TTC549 (cell line): ENCODE measurements at regions not wholly inside any gene's neighbourhood (a gene's known extent, or its start where the extent isn't known, plus 50 kb on each side); places are given as distances from the start of the nearest gene placed in this dataset.
"Not testable (repeated sequence)": the region's sequence is repeated elsewhere in the genome, so short reads cannot be mapped to it uniquely, and the experiment has no call there.

Source experiments
- FAIRE-seq: peaks from 2 replicates; lab custom pipeline; 2012; peaks lifted over from hg19 to GRCh38; lab: Jason Lieb, UNC

DNA sequence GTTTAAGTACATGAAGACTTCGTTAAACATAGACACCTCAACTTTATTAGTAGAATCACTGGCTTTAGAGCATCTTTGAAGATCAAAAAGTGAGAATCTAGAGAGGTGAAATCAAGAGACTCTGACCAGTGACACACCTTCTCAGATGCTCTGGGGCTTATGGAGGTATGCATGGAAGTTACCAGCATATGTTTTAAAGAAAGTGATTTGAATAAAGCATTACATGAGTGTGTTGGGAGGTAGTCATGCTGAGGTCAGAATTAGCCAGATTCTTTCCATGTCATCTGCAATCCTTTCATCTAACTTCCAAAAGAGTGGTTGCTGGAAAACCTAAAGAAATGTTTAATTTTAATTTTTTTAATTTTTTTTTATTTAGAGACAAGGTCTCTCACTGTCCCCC, 658.0 kb upstream of the GOLIM4 start:
- FAIRE-seq: no peak

DNA sequence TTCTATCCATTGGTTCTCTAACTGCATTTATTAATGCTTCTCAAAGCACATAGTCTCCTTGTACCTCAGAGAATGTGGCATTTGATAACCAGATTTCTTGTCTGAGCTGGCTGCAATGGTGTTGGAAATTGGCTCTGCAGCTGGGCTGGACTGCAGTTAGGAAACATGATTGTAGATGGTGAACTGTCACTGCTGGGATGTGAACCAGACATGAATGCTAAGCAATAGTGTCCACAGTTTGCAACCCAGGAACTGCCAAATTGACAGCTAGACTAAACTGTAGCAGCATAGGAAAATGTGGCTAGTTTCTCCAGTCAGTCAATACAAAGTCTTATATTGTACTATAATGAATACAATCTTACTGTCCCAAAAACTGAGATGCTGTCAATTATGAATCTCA, 656.6 kb upstream of the GOLIM4 start:
- no peak for FAIRE-seq

- no peak for FAIRE-seq
Measured at GRCh38 chr3:168747697-168748096, 652.0 kb upstream of the GOLIM4 start.

GRCh38 chr3:168738527-168739325, 643.0 kb upstream of the GOLIM4 start:
- FAIRE-seq: no peak

DNA sequence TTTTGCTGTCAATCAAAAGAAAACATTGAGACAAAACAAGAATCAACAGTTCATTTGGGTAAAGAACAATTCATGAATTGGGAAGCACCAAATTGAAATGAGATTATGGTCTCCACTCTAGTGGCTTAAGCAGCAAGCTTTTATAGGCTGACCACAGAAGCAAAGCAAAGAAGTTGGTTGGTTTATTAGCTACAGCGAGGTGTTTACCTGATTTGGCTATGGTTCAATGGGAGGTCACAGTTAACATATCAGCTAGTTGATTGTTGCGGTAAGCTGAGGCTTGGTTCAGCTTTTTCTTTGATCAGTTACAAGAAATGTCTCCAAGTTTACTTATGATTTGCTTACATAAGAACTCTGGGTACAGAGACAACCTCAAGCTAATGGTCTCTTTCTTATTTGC, 640.5 kb upstream of the GOLIM4 start:
- no peak for FAIRE-seq

GRCh38 chr3:168730073-168730472, 634.3 kb upstream of the GOLIM4 start:
- FAIRE-seq: no peak

GRCh38 chr3:168722091-168722490, 626.4 kb upstream of the GOLIM4 start:
- FAIRE-seq: no peak

- FAIRE-seq: no peak
Measured at GRCh38 chr3:168714609-168715240, 619.0 kb upstream of the GOLIM4 start.

DNA sequence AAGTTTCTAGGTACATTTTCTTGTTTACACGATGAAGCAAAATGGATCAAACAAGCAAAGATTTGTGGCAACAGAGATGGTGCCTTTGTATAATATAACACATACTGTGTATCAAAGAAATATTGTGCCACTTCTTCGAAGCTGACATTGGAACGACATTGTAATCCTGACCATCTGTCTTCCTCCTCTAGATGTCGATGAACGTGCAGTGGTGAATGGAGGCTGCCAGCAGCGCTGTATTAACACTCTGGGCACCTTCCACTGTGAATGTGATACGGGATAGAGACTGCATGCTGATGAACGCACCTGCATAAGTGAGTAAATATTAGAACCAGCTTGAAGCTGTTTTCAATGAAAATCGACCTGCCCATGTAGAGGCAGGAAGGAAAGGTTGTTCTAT, 613.3 kb upstream of the GOLIM4 start:
- FAIRE-seq: no peak

DNA sequence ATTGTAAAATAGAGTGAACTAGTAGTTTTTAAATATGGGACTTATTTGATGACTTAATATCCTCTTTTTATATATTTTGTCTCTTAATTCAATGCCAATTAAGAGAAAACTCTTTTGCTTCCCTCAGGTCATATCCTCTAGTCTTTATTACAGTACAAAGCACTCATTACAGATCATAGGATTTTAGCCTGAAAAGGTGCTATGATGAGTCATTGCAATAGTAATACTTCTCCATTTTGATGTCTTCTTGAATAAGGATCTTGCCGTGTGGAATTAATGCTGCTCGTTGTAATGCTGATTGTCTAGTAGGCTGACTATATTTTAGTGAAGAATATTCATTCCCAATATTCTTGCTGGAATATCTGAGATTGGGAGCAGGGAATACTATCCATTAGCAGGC, 612.2 kb upstream of the GOLIM4 start:
- FAIRE-seq: no peak

DNA sequence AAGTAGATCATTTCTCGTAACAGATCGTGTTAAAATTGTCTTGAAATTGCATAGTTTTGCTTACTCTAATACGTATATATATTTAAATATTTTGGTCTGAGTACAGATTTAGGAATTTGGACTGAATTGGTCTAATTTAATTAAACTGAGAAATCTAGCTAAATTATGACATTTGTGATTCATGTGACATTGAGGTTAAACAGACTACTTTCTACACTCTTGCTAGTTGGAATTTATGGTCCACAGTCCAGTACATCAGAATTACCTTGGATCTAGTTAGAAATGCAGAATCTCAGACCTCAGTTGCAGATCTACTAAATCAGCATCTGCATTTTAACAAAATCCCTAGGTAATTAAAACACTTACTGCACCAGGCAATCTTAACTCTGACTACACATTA, 609.7 kb upstream of the GOLIM4 start:
- FAIRE-seq: no peak

- FAIRE-seq: no peak
Measured at GRCh38 chr3:168696051-168696450, 600.3 kb upstream of the GOLIM4 start.

GRCh38 chr3:168693870-168694269, 598.1 kb upstream of the GOLIM4 start:
- no peak for FAIRE-seq

DNA sequence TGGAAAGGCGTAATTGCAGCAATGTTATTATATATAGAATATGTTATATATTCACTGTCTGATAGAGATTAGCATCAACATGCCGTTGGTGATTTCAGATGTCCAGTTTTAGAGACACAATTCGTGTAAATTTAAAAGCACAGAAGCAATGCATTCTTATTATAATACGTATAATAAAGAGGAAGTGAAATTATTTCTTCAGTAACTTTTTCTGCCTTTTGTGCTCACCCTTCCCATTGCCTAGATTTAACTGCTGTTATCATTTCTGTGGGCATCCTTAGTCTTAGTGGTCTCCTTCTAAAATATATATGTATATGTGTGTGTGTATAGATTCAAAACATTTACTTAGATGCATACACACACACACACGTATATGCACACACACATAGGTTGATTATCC, 592.5 kb upstream of the GOLIM4 start:
- no peak for FAIRE-seq

- FAIRE-seq: no peak
Measured at GRCh38 chr3:168684519-168684918, 588.8 kb upstream of the GOLIM4 start.

DNA sequence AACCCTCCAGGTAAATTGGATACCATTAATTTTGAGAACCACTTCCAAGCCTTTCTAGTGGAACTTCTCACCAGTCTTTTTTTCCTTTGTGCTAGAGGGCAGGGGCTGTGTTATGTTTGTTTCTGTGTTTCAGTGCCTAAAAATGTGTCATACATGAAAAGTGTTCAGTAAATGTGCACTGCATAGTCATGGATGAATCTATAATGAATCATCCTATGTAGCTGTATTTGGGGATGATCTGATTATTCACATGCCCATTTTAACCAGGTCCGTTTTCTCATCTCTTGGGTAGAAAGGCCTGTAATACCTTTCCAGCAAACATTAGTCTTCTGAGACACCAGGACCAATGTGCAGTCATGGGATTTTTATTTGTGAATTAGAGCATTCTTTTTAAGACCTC, 583.0 kb upstream of the GOLIM4 start:
- no peak for FAIRE-seq

DNA sequence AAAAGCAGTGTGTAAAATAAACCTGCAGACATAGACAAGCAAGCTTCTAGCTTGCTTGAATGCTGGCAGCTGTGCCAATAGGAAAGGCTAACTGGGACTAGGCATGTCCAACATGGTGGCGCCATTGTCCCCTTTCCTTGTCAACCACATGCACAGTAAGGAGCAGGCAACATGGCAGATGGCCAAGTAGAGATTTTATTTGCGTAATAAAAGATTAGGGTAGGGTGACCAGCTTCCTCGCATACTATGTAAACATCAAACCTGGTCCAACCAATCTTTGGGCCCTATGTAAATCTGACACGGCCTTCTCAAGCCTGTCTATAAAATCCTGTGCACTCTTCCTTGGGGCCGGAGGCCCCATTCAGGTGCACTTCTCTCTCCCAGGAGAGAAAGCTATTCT, 575.4 kb upstream of the GOLIM4 start:
- no peak for FAIRE-seq

DNA sequence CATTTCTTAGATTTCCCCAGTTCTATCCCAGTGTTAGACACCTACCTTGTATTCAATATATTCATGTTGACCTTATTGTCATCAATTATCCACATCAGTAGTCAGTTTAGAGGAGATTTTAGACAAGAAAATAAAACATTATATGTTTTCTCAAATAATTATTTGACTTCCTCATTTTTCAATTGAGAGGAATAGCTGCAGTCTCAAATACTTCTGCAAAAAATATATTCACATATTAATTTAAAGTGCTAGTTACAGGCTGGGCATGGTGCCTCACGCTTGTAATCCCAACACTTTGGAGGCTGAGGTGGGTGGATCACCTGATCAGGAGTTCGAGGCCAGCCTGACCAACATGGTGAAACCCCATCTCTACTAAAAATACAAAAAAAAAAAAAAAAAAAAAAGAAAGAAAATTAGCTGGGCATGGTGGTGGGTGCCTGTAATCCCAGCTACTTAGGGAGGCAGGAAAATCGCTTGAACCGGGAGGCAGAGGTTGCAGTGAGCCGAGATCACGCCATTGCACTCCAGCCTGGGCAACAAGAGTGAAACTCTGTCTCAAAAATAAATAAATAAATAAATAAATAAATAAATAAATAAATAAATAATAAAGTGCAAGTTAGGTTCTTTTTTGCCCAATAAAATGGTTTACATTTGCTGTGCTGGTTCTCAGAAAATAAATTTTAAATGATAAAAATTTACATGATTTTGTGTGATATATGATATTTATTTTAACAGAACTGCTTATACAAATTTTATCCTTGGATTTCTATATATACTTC, 565.3 kb upstream of the GOLIM4 start:
- not testable (repeated sequence) for FAIRE-seq

- FAIRE-seq: no peak
Measured at GRCh38 chr3:168659015-168659414, 563.3 kb upstream of the GOLIM4 start.

GRCh38 chr3:168655611-168656010, 559.9 kb upstream of the GOLIM4 start:
- no peak for FAIRE-seq

GRCh38 chr3:168654700-168655099, 559.0 kb upstream of the GOLIM4 start:
- FAIRE-seq: no peak

- no peak for FAIRE-seq
Measured at GRCh38 chr3:168653255-168653654, 557.5 kb upstream of the GOLIM4 start.

DNA sequence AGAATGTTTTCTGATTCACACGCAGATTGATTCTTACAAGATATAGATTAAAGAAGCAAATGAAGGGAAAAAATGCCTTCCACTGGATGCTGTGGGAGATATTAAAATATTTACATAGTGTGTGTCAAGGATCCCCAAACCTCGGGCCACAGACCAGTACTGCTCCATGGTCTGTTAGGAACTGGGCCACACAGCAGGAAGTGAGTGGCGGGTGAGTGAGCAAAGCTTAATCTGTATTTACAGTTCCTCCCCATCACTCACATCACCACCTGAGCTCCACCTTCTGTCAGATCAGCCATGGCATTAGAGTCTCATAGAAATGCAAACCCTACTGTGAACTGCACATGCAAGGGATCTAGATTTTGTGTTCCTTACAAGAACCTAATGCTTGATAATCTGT, 552.6 kb upstream of the GOLIM4 start:
- FAIRE-seq: no peak
